ENCODE measurements at regions not wholly inside any gene's neighbourhood (a gene's known extent, or its start where the extent isn't known, plus 50 kb on each side); places are given as distances from the start of the nearest gene placed in this dataset.

GRCh38 chrX:63439580-63439979, 88.4 kb upstream of the SPIN4 start:
- no peak for DNase-seq (ENCODE audit: low read depth)
- no peak overlapping the region for H3K4me3 ChIP-seq (ENCODE audit: low read depth, low read length)
- TF ChIP-seq CTCF (IDR thresholded peaks at IDR 0.05; ENCODE audit: low read depth, low read length, missing control alignments), result no peak

DNA sequence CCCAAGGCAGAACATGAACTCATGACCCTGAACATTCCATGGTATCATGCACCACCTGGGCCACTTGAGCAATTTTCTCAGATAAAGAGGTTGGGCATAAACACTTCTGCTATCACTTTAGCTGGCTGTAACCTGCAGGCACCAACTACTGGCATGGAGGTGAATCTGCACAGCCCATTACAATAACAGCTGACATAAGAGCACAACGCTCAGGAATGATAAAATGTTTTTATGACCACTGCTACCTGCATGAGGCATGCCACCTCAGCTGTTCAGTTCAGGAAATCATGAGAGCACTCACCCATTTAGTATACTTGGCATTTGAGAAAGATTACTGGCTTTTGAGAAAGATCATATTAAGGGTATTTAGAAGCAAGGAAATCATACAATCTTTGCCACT, 85.7 kb upstream of the SPIN4 start:
- no peak overlapping the region for H3K4me3 ChIP-seq (ENCODE audit: low read depth, low read length)
- no peak for TF ChIP-seq CTCF (IDR thresholded peaks at IDR 0.05; ENCODE audit: low read depth, low read length, missing control alignments)
- no peak for DNase-seq (ENCODE audit: low read depth)

DNA sequence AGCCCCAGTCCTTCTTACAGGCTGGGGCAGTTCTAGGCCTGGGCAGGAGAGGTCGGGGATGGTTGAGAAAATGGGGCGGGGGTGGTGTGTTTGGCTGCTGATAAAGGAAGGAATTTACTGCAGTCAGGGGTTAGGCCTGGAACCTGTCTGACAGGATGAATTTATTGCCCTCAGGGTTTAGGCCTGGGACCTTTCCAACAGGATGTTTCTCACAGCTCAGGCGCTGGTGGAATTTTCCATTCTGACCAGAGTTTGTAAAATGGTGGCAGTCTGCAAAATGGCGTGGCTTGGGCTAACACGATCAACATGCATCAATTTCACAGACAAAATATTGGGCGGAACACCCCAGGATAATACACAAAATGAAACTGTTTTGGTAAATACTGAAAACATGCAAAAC, 83.5 kb upstream of the SPIN4 start:
- H3K4me3 ChIP-seq (ENCODE audit: low read depth, low read length), result no peak overlapping the region
- TF ChIP-seq CTCF (IDR thresholded peaks at IDR 0.05; ENCODE audit: low read depth, low read length, missing control alignments), result no peak
- no peak for DNase-seq (ENCODE audit: low read depth)

- DNase-seq (ENCODE audit: low read depth), result no peak
- H3K4me3 ChIP-seq (ENCODE audit: low read depth, low read length), result no peak overlapping the region
- no peak for TF ChIP-seq CTCF (IDR thresholded peaks at IDR 0.05; ENCODE audit: low read depth, low read length, missing control alignments)
Observed at GRCh38 chrX:63434206-63434605, 83.1 kb upstream of the SPIN4 start.

- TF ChIP-seq CTCF (IDR thresholded peaks at IDR 0.05; ENCODE audit: low read depth, low read length, missing control alignments), result no peak
- H3K4me3 ChIP-seq (ENCODE audit: low read depth, low read length), result no peak overlapping the region
- no peak for DNase-seq (ENCODE audit: low read depth)
Observed at GRCh38 chrX:63430026-63430425, 78.9 kb upstream of the SPIN4 start.

DNA sequence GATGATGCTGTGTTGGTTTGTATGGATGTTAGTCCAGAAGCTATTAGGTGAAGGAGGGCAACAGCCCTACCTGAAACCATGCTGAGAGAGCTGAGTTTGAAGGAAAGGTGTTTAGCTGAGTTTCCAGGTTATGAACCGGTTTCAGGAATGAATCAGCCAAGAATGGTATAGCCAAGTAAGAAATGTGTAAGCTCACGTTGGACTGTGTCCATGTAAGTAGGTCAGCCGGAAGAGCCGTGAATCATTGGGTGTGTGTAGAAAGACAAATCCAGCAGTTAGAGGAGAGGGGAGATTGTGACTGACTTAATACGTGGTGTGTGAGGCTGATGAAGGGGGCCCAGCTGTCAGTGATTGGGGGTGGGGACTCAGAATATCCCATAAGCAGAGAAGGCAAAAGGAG, 77.2 kb upstream of the SPIN4 start:
- no peak for TF ChIP-seq CTCF (IDR thresholded peaks at IDR 0.05; ENCODE audit: low read depth, low read length, missing control alignments)

DNA sequence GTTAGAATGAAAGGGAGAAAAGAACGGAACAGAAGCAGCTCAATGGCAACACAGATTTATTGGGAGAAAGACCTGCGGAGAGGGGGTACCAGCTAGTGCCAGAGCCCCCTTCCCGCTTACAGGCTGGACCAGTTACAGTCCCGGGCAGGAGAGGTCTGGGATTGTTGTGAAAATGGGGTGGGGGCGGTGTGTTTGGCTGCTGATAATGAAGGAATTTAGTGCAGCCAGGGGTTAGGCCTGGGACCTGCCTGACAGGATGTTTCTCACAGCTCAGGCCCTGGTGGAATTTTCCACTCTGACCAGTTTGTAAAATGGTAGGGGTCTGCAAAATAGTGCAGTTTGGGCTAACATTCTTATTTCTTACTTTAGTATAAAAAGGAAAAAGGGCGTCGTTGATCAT, 75.4 kb upstream of the SPIN4 start:
- H3K4me3 ChIP-seq (ENCODE audit: low read depth, low read length), result no peak overlapping the region
- no peak for TF ChIP-seq CTCF (IDR thresholded peaks at IDR 0.05; ENCODE audit: low read depth, low read length, missing control alignments)
- DNase-seq (ENCODE audit: low read depth), result no peak

More for the DNA sequence above, 77.2 kb upstream of the SPIN4 start:
- H3K4me3 ChIP-seq (ENCODE audit: low read depth, low read length), result no peak overlapping the region
- DNase-seq (ENCODE audit: low read depth), result no peak
